ENCODE measurements at regions not wholly inside any gene's neighbourhood (a gene's known extent, or its start where the extent isn't known, plus 50 kb on each side); places are given as distances from the start of the nearest gene placed in this dataset.
"Not testable (repeated sequence)": the region's sequence is repeated elsewhere in the genome, so short reads cannot be mapped to it uniquely, and the experiment has no call there.

- H3K4me3 ChIP-seq (ENCODE audit: low read length): no peak overlapping the region
- H3K27ac ChIP-seq (ENCODE audit: low read depth, low read length): no peak overlapping the region
- H3K36me3 ChIP-seq (ENCODE audit: control insufficient read depth, insufficient read depth, low read length): no peaks in the 10 kb centered on the region
Observed at GRCh38 chr10:65194555-65194954, 1673.4 kb downstream of the REEP3 start.

GRCh38 chr10:65196111-65196510 lies 1674.9 kb downstream of the REEP3 start:
- Histone ChIP-seq H3K4me3 (ENCODE audit: low read length) (no peak overlapping the region), H3K9ac (ENCODE audit: low read length) (no peak overlapping the region), H3K36me3 (ENCODE audit: control insufficient read depth, insufficient read depth, low read length) (no peaks in the 10 kb centered on the region), H3K27me3 (ENCODE audit: control insufficient read depth, insufficient read depth, low read length) (no peaks in the 10 kb centered on the region), H3K4me1 (ENCODE audit: control insufficient read depth, insufficient read depth, low read length) (no peaks in the 10 kb centered on the region), H3K27ac (ENCODE audit: low read depth, low read length) (no peak overlapping the region)

More at GRCh38 chr10:65194555-65194954, 1673.4 kb downstream of the REEP3 start:
- no peak overlapping the region for H3K9ac ChIP-seq (ENCODE audit: low read length)
- H3K27me3 ChIP-seq (ENCODE audit: control insufficient read depth, insufficient read depth, low read length): no peaks in the 10 kb centered on the region
- H3K4me1 ChIP-seq (ENCODE audit: control insufficient read depth, insufficient read depth, low read length): no peaks in the 10 kb centered on the region

DNA sequence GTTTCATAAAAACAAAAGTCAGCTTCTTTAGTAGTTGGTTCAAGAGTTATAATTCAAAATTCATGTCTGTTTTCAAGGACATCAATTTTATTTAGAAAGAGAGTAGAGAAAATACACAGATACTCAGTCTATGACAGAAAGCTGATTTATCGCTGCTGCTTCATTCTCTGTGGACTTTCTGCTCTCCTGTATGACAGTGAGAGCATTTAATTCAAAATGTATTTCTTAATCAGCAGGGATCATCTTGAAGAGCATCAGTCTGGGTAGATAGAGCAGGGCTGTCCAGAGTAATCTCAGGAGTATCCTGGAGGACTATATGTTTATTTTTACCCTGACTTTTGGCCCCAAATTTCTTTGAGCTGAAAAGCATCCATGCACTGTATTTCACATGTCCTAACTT lies 1676.7 kb downstream of the REEP3 start:
- no peak overlapping the region for H3K27ac ChIP-seq (ENCODE audit: low read depth, low read length)
- H3K36me3 ChIP-seq (ENCODE audit: control insufficient read depth, insufficient read depth, low read length): no peaks in the 10 kb centered on the region
- no peaks in the 10 kb centered on the region for H3K27me3 ChIP-seq (ENCODE audit: control insufficient read depth, insufficient read depth, low read length)
- no peak overlapping the region for H3K4me3 ChIP-seq (ENCODE audit: low read length)
- H3K4me1 ChIP-seq (ENCODE audit: control insufficient read depth, insufficient read depth, low read length): no peaks in the 10 kb centered on the region
- H3K9ac ChIP-seq (ENCODE audit: low read length): no peak overlapping the region

DNA sequence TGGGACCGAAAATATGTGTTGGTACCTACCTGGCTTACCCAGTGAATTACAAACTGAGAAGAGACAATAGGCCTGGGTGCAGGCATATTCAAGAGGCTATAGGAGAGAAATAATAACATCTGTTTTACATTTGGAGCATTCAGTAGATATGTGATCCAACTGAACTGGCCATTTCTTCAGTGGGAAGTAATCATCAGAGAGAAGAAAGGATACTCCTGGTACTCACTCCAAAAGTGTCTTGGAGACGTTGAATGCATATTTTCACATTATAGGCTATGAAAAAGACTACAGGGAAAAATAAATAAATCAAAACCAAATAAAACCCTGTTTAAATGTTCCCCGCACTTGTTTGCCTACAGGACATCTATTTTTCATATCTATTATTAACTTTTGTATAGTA lies 1680.3 kb downstream of the REEP3 start:
- no peak overlapping the region for H3K9ac ChIP-seq (ENCODE audit: low read length)
- H3K36me3 ChIP-seq (ENCODE audit: control insufficient read depth, insufficient read depth, low read length): no peaks in the 10 kb centered on the region
- H3K4me3 ChIP-seq (ENCODE audit: low read length): no peak overlapping the region
- no peak overlapping the region for H3K27ac ChIP-seq (ENCODE audit: low read depth, low read length)
- H3K27me3 ChIP-seq (ENCODE audit: control insufficient read depth, insufficient read depth, low read length): no peaks in the 10 kb centered on the region
- H3K4me1 ChIP-seq (ENCODE audit: control insufficient read depth, insufficient read depth, low read length): no peaks in the 10 kb centered on the region

DNA sequence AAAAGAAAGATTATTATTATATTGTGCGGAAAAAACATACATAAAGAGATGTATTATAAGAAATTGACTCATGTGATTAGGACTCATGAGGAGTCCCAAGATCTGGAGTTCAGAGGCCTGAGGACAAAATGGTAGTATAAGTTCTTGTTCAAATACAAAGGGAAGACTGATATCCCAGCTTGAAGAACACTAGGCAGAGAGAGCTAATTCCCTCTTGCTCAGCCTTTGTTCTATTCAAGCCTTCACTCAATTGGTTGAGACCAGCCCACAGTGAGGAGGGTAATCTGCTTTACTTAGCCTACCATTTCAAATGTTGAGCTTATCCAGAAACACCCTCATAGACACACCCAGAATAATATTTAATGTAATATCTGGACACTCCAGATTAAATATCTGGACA lies 1683.8 kb downstream of the REEP3 start:
- H3K4me1 ChIP-seq (ENCODE audit: control insufficient read depth, insufficient read depth, low read length): no peaks in the 10 kb centered on the region

GRCh38 chr10:65213170-65213569 lies 1692.0 kb downstream of the REEP3 start:
- no peaks in the 10 kb centered on the region for H3K36me3 ChIP-seq (ENCODE audit: control insufficient read depth, insufficient read depth, low read length)
- H3K9ac ChIP-seq (ENCODE audit: low read length): no peak overlapping the region
- H3K4me1 ChIP-seq (ENCODE audit: control insufficient read depth, insufficient read depth, low read length): no peaks in the 10 kb centered on the region
- H3K4me3 ChIP-seq (ENCODE audit: low read length): no peak overlapping the region
- no peaks in the 10 kb centered on the region for H3K27me3 ChIP-seq (ENCODE audit: control insufficient read depth, insufficient read depth, low read length)
- no peak overlapping the region for H3K27ac ChIP-seq (ENCODE audit: low read depth, low read length)

More for the DNA sequence above, 1683.8 kb downstream of the REEP3 start:
- Histone ChIP-seq H3K27ac (ENCODE audit: low read depth, low read length) (no peak overlapping the region), H3K27me3 (ENCODE audit: control insufficient read depth, insufficient read depth, low read length) (no peaks in the 10 kb centered on the region), H3K4me3 (ENCODE audit: low read length) (no peak overlapping the region), H3K36me3 (ENCODE audit: control insufficient read depth, insufficient read depth, low read length) (no peaks in the 10 kb centered on the region), H3K9ac (ENCODE audit: low read length) (no peak overlapping the region)

DNA sequence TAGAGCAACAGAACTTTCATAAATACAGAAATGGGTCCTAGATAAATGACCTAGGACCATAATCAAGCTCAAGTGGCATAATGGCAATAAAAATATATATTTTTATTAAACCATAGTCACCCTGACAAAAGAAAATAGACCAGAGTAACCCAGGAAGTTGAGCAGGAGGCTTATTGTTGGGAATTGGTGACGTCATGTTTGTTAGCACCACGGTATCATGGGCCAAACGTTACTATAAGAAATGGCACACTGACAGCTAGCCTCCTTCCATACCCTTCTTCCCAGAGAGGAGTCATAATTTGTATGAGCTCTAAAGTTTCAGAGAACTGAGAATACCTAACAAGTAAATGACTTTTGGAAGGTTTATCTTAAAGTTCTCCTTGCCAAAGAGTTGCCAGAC lies 1698.2 kb downstream of the REEP3 start:
- Histone ChIP-seq H3K4me1 (ENCODE audit: control insufficient read depth, insufficient read depth, low read length) (no peaks in the 10 kb centered on the region), H3K27ac (ENCODE audit: low read depth, low read length) (no peak overlapping the region), H3K36me3 (ENCODE audit: control insufficient read depth, insufficient read depth, low read length) (no peaks in the 10 kb centered on the region), H3K27me3 (ENCODE audit: control insufficient read depth, insufficient read depth, low read length) (no peaks in the 10 kb centered on the region), H3K9ac (ENCODE audit: low read length) (no peak overlapping the region), H3K4me3 (ENCODE audit: low read length) (no peak overlapping the region)

GRCh38 chr10:65231148-65231547 lies 1694.7 kb upstream of the LRRTM3 start:
- no peaks in the 10 kb centered on the region for H3K4me1 ChIP-seq (ENCODE audit: control insufficient read depth, insufficient read depth, low read length)
- no peak overlapping the region for H3K27ac ChIP-seq (ENCODE audit: low read depth, low read length)
- H3K9ac ChIP-seq (ENCODE audit: low read length): no peak overlapping the region
- no peaks in the 10 kb centered on the region for H3K36me3 ChIP-seq (ENCODE audit: control insufficient read depth, insufficient read depth, low read length)
- no peak overlapping the region for H3K4me3 ChIP-seq (ENCODE audit: low read length)
- no peaks in the 10 kb centered on the region for H3K27me3 ChIP-seq (ENCODE audit: control insufficient read depth, insufficient read depth, low read length)

GRCh38 chr10:65234261-65234660 lies 1691.6 kb upstream of the LRRTM3 start:
- Histone ChIP-seq H3K27me3 (ENCODE audit: control insufficient read depth, insufficient read depth, low read length) (no peaks in the 10 kb centered on the region), H3K36me3 (ENCODE audit: control insufficient read depth, insufficient read depth, low read length) (no peaks in the 10 kb centered on the region), H3K4me1 (ENCODE audit: control insufficient read depth, insufficient read depth, low read length) (no peaks in the 10 kb centered on the region), H3K9ac (ENCODE audit: low read length) (no peak overlapping the region), H3K27ac (ENCODE audit: low read depth, low read length) (no peak overlapping the region), H3K4me3 (ENCODE audit: low read length) (no peak overlapping the region)

- H3K27me3 ChIP-seq (ENCODE audit: control insufficient read depth, insufficient read depth, low read length): no peaks in the 10 kb centered on the region
- no peak overlapping the region for H3K4me3 ChIP-seq (ENCODE audit: low read length)
- no peak overlapping the region for H3K9ac ChIP-seq (ENCODE audit: low read length)
- no peaks in the 10 kb centered on the region for H3K4me1 ChIP-seq (ENCODE audit: control insufficient read depth, insufficient read depth, low read length)
- no peaks in the 10 kb centered on the region for H3K36me3 ChIP-seq (ENCODE audit: control insufficient read depth, insufficient read depth, low read length)
- no peak overlapping the region for H3K27ac ChIP-seq (ENCODE audit: low read depth, low read length)
Observed at GRCh38 chr10:65235266-65235665, 1690.6 kb upstream of the LRRTM3 start.

GRCh38 chr10:65235846-65236245 lies 1690.0 kb upstream of the LRRTM3 start:
- H3K36me3 ChIP-seq (ENCODE audit: control insufficient read depth, insufficient read depth, low read length): no peaks in the 10 kb centered on the region
- H3K4me3 ChIP-seq (ENCODE audit: low read length): no peak overlapping the region
- H3K4me1 ChIP-seq (ENCODE audit: control insufficient read depth, insufficient read depth, low read length): no peaks in the 10 kb centered on the region
- H3K9ac ChIP-seq (ENCODE audit: low read length): no peak overlapping the region
- no peak overlapping the region for H3K27ac ChIP-seq (ENCODE audit: low read depth, low read length)
- no peaks in the 10 kb centered on the region for H3K27me3 ChIP-seq (ENCODE audit: control insufficient read depth, insufficient read depth, low read length)

DNA sequence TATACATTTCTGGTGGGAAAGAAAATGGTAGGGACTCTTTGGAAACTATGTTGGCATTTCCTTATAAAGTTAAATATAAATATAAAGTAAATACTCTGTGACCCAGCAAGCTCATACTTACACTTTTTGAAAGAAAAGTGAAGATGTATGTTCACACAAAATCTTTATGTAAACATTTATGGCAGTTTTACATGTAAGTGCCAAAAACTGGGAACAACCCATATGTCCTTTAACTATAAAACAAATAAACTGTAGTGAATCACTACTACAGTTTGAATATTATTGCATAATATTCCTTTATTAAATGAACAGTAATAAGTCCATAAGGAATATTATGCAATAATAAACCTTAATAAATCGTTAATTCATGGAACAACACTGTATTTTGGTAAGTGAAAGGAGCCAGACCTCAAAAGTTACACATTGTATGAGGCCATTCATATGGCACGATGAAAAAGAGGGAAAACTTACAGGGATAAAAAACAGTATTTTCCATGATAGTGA lies 1660.3 kb upstream of the LRRTM3 start:
- no peak overlapping the region for H3K27ac ChIP-seq (ENCODE audit: low read depth, low read length)
- no peak overlapping the region for H3K4me3 ChIP-seq (ENCODE audit: low read length)
- H3K9ac ChIP-seq (ENCODE audit: low read length): no peak overlapping the region
- no peaks in the 10 kb centered on the region for H3K27me3 ChIP-seq (ENCODE audit: control insufficient read depth, insufficient read depth, low read length)
- no peaks in the 10 kb centered on the region for H3K36me3 ChIP-seq (ENCODE audit: control insufficient read depth, insufficient read depth, low read length)
- H3K4me1 ChIP-seq (ENCODE audit: control insufficient read depth, insufficient read depth, low read length): no peaks in the 10 kb centered on the region

DNA sequence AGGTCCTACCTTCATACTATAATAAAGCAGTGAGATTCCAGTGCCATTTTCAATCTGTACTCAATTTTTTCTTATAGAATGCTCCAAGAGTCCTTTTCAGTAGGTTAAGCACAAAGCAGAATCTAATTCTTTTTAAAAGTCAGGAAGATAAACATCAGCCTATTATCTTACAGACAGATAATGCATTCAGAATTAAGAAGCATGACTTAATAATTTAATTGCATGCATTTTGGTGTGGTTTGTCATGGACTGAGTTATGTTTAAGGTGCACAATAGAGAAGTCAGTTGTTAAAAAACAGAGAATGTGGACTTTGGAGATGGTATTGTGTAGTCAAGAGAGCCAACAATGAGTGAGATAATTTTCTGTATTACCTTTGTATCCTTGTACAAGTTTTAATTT lies 1656.3 kb upstream of the LRRTM3 start:
- H3K27ac ChIP-seq (ENCODE audit: low read depth, low read length); H3K4me1 ChIP-seq (ENCODE audit: control insufficient read depth, insufficient read depth, low read length); H3K27me3 ChIP-seq (ENCODE audit: control insufficient read depth, insufficient read depth, low read length): not testable (repeated sequence)

More for the DNA sequence above, 1656.3 kb upstream of the LRRTM3 start:
- H3K9ac ChIP-seq (ENCODE audit: low read length); H3K4me3 ChIP-seq (ENCODE audit: low read length); H3K36me3 ChIP-seq (ENCODE audit: control insufficient read depth, insufficient read depth, low read length): not testable (repeated sequence)
